Tibial nerve (tissue), 4 donors: ENCODE measurements at regions not wholly inside any gene's neighbourhood (a gene's known extent, or its start where the extent isn't known, plus 50 kb on each side); places are given as distances from the start of the nearest gene placed in this dataset.

Experiments
- EP300 ChIP-seq, 2 donors: sonication (generic); formaldehyde crosslinking; IDR thresholded peaks; one replicate each; pipeline ENCODE4 v1.6.1; 2017; ENCODE audit warnings: antibody characterized with exemption in 2 of 2, mild to moderate bottlenecking in 1 of 2
- TF ChIP-seq, protein P1 (sequence below), 5 experiments: fragments of 200-600 bp in 3 of 5; fragments of 450-650 bp in 2 of 5; sonication (generic) in 3 of 5; IDR thresholded peaks; one replicate each; pipeline ENCODE4 v1.5.1; 2016 to 2019; ENCODE audit warnings: antibody characterized with exemption in 5 of 5, mild to moderate bottlenecking in 3 of 5, moderate library complexity in 2 of 5

DNA sequence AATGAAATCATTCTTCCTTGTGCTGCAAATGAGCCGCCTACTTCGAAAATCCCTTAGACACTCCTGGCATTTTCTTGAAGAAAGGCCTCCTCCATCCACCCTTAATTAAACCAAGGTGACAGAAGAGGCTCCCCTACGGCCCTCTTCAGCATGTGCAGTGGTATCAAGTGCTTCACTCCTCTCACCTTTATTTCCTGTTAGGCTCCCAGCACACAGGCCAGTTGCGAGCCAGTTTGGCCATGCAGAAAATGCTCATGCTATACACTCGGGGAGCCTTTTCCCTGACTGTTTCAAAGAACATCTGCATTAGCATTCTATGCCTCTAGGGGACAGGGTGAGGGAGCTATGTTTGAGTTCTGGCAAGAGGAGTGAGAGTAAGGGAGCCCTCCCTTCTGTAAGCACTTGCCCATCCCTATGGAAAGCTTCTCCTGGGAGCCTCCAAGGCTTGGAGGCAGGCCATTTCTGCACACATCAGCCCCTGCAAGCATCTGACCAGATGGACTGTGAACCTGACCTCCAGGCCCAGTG is 291.5 kb downstream of the RPS29 start:
- TF ChIP-seq, protein P1, sequence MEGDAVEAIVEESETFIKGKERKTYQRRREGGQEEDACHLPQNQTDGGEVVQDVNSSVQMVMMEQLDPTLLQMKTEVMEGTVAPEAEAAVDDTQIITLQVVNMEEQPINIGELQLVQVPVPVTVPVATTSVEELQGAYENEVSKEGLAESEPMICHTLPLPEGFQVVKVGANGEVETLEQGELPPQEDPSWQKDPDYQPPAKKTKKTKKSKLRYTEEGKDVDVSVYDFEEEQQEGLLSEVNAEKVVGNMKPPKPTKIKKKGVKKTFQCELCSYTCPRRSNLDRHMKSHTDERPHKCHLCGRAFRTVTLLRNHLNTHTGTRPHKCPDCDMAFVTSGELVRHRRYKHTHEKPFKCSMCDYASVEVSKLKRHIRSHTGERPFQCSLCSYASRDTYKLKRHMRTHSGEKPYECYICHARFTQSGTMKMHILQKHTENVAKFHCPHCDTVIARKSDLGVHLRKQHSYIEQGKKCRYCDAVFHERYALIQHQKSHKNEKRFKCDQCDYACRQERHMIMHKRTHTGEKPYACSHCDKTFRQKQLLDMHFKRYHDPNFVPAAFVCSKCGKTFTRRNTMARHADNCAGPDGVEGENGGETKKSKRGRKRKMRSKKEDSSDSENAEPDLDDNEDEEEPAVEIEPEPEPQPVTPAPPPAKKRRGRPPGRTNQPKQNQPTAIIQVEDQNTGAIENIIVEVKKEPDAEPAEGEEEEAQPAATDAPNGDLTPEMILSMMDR (IDR thresholded peaks at IDR 0.05) = no peak
- no peak for TF ChIP-seq EP300 (IDR thresholded peaks at IDR 0.05)
